Vagina (tissue), 2 donors: ENCODE measurements at regions not wholly inside any gene's neighbourhood (a gene's known extent, or its start where the extent isn't known, plus 50 kb on each side); places are given as distances from the start of the nearest gene placed in this dataset.

Source experiments
- DNase-seq, 2 donors: peaks; one replicate each; pipeline ENCODE4 v3.0.0-alpha.2; 2017; ENCODE audit errors: extremely low spot score in 2 of 2
- H3K27ac ChIP-seq: fragments of 200-600 bp; sonication (generic); one replicate; pipeline ENCODE4 v1.5.1; 2019
- H3K27me3 ChIP-seq: fragments of 200-600 bp; sonication (generic); one replicate; pipeline ENCODE4 v1.5.1; 2019
- H3K36me3 ChIP-seq, 2 donors: fragments of 200-600 bp; sonication (generic); one replicate each; pipeline ENCODE4 v1.5.1; 2017 to 2019
- H3K4me1 ChIP-seq: fragments of 200-600 bp; sonication (generic); one replicate; pipeline ENCODE4 v1.5.1; 2019
- H3K4me3 ChIP-seq, 2 donors: fragments of 200-600 bp; sonication (generic); 1 replicate in 1 of 2; 2 replicates in 1 of 2; pipeline ENCODE4 v1.5.1; 2016 to 2019
- H3K9me3 ChIP-seq: fragments of 200-600 bp; sonication (generic); one replicate; pipeline ENCODE4 v1.5.1; 2019
- POLR2A ChIP-seq, 2 donors: fragments of 450-650 bp; IDR thresholded peaks; one replicate each; pipeline ENCODE4 v1.6.1; 2017; ENCODE audit warnings: antibody characterized with exemption in 2 of 2, mild to moderate bottlenecking in 2 of 2, moderate library complexity in 2 of 2
- POLR2AphosphoS5 ChIP-seq, 2 donors: sonication (generic); formaldehyde crosslinking; IDR thresholded peaks; one replicate each; pipeline ENCODE4 v1.9.0; 2017; ENCODE audit warnings: antibody characterized with exemption in 2 of 2, mild to moderate bottlenecking in 2 of 2, low read depth in 1 of 2; ENCODE audit not compliant: insufficient read depth in 1 of 2
- intact Hi-C: fragments of 100-400 bp; cut with DNase I; formaldehyde crosslinking; loops from one replicate; pipeline ENCODE4 v1.15.1; 2023
- TF ChIP-seq, protein P1 (sequence below), 3 experiments: fragments of 450-650 bp in 2 of 3; fragments of 200-600 bp in 1 of 3; sonication (generic) in 1 of 3; IDR thresholded peaks; one replicate each; pipeline ENCODE4 v1.5.1; 2017 to 2019; ENCODE audit warnings: antibody characterized with exemption in 3 of 3, mild to moderate bottlenecking in 2 of 3, moderate library complexity in 2 of 3

DNA sequence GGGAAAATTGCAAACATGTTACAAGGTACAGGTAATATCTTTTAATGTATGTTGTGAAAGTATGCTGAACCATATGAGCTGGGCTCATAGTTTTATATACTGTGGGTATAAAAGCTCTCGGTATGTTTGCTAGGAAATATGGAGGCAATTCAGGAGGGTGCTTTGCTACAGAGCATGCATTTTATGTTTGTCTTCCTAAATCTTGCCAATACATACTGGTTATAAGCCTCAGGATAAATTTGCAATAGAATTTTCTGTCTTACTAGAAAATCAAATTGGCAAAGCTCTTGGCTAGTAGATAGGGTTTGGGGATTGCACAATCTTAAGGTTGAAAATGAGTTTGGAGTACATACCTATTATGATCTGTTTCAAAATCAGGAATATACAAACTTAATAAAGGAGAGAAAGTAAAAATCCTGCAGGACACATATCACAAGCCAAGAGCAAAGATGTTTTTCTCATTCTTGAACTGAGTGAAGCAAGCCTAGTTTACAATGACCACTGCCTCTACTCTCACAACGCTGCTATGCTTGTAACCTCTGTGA, 751.2 kb downstream of the HDGFL1 start:
- Histone ChIP-seq H3K4me1 (no peaks in the 10 kb centered on the region), H3K36me3 (no peaks in the 10 kb centered on the region), H3K9me3 (no peaks in the 10 kb centered on the region), H3K27ac (no peak overlapping the region), H3K4me3 (no peak overlapping the region), H3K27me3 (no peaks in the 10 kb centered on the region)
- TF ChIP-seq POLR2AphosphoS5 (IDR thresholded peaks at IDR 0.05; ENCODE audit: insufficient read depth in 1 of 2, low read depth in 1 of 2) (no peak), POLR2A (IDR thresholded peaks at IDR 0.05) (no peak)
- TF ChIP-seq, protein P1, sequence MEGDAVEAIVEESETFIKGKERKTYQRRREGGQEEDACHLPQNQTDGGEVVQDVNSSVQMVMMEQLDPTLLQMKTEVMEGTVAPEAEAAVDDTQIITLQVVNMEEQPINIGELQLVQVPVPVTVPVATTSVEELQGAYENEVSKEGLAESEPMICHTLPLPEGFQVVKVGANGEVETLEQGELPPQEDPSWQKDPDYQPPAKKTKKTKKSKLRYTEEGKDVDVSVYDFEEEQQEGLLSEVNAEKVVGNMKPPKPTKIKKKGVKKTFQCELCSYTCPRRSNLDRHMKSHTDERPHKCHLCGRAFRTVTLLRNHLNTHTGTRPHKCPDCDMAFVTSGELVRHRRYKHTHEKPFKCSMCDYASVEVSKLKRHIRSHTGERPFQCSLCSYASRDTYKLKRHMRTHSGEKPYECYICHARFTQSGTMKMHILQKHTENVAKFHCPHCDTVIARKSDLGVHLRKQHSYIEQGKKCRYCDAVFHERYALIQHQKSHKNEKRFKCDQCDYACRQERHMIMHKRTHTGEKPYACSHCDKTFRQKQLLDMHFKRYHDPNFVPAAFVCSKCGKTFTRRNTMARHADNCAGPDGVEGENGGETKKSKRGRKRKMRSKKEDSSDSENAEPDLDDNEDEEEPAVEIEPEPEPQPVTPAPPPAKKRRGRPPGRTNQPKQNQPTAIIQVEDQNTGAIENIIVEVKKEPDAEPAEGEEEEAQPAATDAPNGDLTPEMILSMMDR (IDR thresholded peaks at IDR 0.05): no peak
- intact Hi-C loops: no loop called here
- DNase-seq: no peak

DNA sequence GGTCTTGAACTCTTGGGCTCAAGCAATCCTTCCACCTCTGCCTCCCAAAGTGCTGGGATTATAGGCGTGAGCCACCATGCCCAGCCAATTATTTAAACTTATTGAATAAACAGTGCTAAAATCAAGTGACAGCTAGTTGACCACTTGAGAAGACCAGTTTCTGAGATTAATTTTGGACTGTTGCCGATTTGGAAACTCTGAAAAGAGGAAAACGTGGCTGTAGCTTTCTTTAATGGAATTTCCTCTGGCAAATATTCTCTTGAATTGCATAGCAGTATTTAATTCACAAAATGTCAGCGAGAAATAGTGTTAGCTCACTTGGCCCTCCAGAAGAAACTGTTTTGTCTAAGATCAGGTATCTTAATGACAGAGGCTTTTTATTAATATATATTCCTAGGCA, 754.5 kb downstream of the HDGFL1 start:
- no peaks in the 10 kb centered on the region for H3K27me3 ChIP-seq
- no peaks in the 10 kb centered on the region for H3K9me3 ChIP-seq
- H3K36me3 ChIP-seq: no peaks in the 10 kb centered on the region
- H3K4me1 ChIP-seq: no peaks in the 10 kb centered on the region
- no peak overlapping the region for H3K4me3 ChIP-seq
- no peak for DNase-seq
- intact Hi-C loops: no loop called here
- TF ChIP-seq, protein P1 (IDR thresholded peaks at IDR 0.05): no peak
- TF ChIP-seq POLR2AphosphoS5 (IDR thresholded peaks at IDR 0.05; ENCODE audit: insufficient read depth in 1 of 2, low read depth in 1 of 2) (no peak), POLR2A (IDR thresholded peaks at IDR 0.05) (no peak)
- H3K27ac ChIP-seq: no peak overlapping the region

DNA sequence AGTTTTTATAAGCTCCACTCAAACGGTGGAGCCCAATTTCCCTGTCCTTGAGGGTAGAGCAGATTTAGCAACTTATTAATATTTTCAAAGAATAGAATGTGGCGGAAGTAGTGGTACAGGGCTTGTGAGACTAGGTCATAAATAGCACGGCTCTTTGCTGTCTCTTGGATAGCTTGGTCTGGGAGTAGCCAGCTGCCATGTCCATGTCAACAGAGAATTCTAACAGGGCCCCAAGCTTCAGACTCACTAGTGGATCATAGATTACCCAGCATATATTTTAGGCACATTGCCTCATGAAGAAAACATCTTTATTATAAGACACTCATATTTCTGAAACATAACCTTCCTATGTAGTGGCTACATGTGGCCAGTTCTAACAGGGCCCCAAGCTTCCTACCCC, 755.7 kb downstream of the HDGFL1 start:
- no peaks in the 10 kb centered on the region for H3K4me1 ChIP-seq
- intact Hi-C loops: no loop called here
- no peaks in the 10 kb centered on the region for H3K27me3 ChIP-seq
- H3K36me3 ChIP-seq: no peaks in the 10 kb centered on the region
- H3K4me3 ChIP-seq: no peak overlapping the region
- no peak overlapping the region for H3K27ac ChIP-seq
- no peak for TF ChIP-seq POLR2A (IDR thresholded peaks at IDR 0.05)
- TF ChIP-seq, protein P1 (IDR thresholded peaks at IDR 0.05): no peak
- TF ChIP-seq POLR2AphosphoS5 (IDR thresholded peaks at IDR 0.05; ENCODE audit: insufficient read depth in 1 of 2, low read depth in 1 of 2): no peak
- H3K9me3 ChIP-seq: no peaks in the 10 kb centered on the region
- DNase-seq: no peak

DNA sequence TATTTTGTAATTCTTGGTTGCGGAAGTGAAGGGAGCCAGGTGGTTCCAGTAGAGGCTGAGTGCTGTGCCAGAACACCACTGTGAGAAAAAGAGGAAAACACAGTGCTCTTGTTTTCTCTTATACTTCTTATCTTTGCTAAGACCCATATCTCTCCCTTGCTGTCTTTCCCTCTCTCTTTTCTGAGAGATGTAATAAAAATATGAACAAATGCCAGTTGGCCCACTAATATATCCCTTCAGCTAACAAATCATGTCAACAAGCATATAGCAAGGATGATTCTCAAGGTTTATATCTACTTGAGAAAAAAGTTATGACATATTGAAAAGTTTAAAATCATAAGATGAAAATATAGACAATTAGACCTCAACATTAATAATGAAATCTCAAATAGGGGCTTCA, 758.3 kb downstream of the HDGFL1 start:
- Histone ChIP-seq H3K4me3 (no peak overlapping the region), H3K4me1 (no peaks in the 10 kb centered on the region)

DNA sequence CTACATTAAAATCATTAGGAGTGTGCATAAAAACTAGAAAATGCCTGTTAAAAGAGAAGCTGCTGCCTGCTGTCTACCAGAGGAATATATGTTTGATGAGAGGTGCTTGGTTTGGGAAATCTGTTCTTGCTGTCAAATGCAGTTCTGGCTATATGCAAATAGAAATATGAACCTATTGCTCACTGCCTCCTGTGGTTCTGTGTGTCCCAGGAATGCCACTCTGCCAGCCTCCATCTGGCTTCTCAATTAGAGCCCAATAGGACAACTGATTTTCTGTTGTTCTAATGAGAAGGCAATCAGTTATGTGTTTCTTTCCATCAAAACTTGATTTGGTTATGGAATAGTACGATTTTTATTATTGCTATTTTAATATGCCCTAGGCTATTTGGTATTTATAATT, 759.7 kb downstream of the HDGFL1 start:
- Histone ChIP-seq H3K9me3 (no peaks in the 10 kb centered on the region), H3K36me3 (no peaks in the 10 kb centered on the region), H3K27me3 (no peaks in the 10 kb centered on the region), H3K4me3 (no peak overlapping the region), H3K27ac (no peak overlapping the region), H3K4me1 (no peaks in the 10 kb centered on the region)
- intact Hi-C loops: no loop called here
- no peak for DNase-seq
- TF ChIP-seq POLR2AphosphoS5 (IDR thresholded peaks at IDR 0.05; ENCODE audit: insufficient read depth in 1 of 2, low read depth in 1 of 2) (no peak), POLR2A (IDR thresholded peaks at IDR 0.05) (no peak)
- TF ChIP-seq, protein P1 (IDR thresholded peaks at IDR 0.05): no peak

More for the DNA sequence above, 758.3 kb downstream of the HDGFL1 start:
- Histone ChIP-seq H3K36me3 (no peaks in the 10 kb centered on the region), H3K27me3 (no peaks in the 10 kb centered on the region), H3K27ac (no peak overlapping the region), H3K9me3 (no peaks in the 10 kb centered on the region)
- no peak for TF ChIP-seq POLR2AphosphoS5 (IDR thresholded peaks at IDR 0.05; ENCODE audit: insufficient read depth in 1 of 2, low read depth in 1 of 2)
- TF ChIP-seq, protein P1 (IDR thresholded peaks at IDR 0.05): no peak
- no peak for TF ChIP-seq POLR2A (IDR thresholded peaks at IDR 0.05)
- intact Hi-C loops: no loop called here
- DNase-seq: no peak
